Thyroid gland (tissue), 4 donors: ENCODE measurements at regions not wholly inside any gene's neighbourhood (a gene's known extent, or its start where the extent isn't known, plus 50 kb on each side); places are given as distances from the start of the nearest gene placed in this dataset.

Source experiments
- CTCF ChIP-seq, 6 experiments: fragments of 200-600 bp in 3 of 6; fragments of 450-650 bp in 3 of 6; sonication (generic) in 3 of 6; IDR thresholded peaks; one replicate each; pipeline ENCODE4 v1.5.1; 2016 to 2019; ENCODE audit warnings: antibody characterized with exemption in 6 of 6, mild to moderate bottlenecking in 2 of 6, inconsistent platforms in 1 of 6, moderate library complexity in 1 of 6
- POLR2A ChIP-seq, 2 donors: fragments of 450-650 bp; IDR thresholded peaks; one replicate each; pipeline ENCODE4 v1.6.1; 2017; ENCODE audit warnings: antibody characterized with exemption in 2 of 2, mild to moderate bottlenecking in 2 of 2, moderate library complexity in 1 of 2

- no peak for TF ChIP-seq CTCF (IDR thresholded peaks at IDR 0.05)
- no peak for TF ChIP-seq POLR2A (IDR thresholded peaks at IDR 0.05)
Measured at GRCh38 chr18:75643083-75643482, 215.6 kb upstream of the SMIM21 start.
